Lung (tissue), 11 donors: ENCODE measurements at regions not wholly inside any gene's neighbourhood (a gene's known extent, or its start where the extent isn't known, plus 50 kb on each side); places are given as distances from the start of the nearest gene placed in this dataset.
A peak's percentile ranks its signal among the peaks of the same experiment; 100 is the strongest.

Experiments used
- ATAC-seq: fragments of 200-7000 bp; cut with Tn5 transposase; one replicate; pipeline ENCODE4 v1.9.1; 2020; ENCODE audit warnings: moderate number of reproducible peaks; ENCODE audit not compliant: insufficient read depth, low FRiP score
- DNase-seq, 3 donors: peaks; one replicate each; pipeline ENCODE4 v3.0.0-alpha.2; 2013 to 2017
- H3K27ac ChIP-seq, 2 donors: one replicate each; pipeline ENCODE4 v1.5.1; 2013; ENCODE audit warnings: mild to moderate bottlenecking in 2 of 2, moderate library complexity in 2 of 2, control low read depth in 1 of 2, inconsistent platforms in 1 of 2, low read depth in 1 of 2, low read length in 1 of 2
- H3K27me3 ChIP-seq, 3 donors: one replicate each; pipeline ENCODE4 v1.5.1; 2013; ENCODE audit warnings: low read length in 2 of 3; ENCODE audit not compliant: control insufficient read depth in 3 of 3, insufficient read depth in 3 of 3
- H3K36me3 ChIP-seq, 4 donors: one replicate each; pipeline ENCODE4 v1.5.1; 2013; ENCODE audit warnings: low read length in 4 of 4, mild to moderate bottlenecking in 1 of 4, moderate library complexity in 1 of 4; ENCODE audit not compliant: control insufficient read depth in 4 of 4, insufficient read depth in 4 of 4
- H3K4me1 ChIP-seq, 5 donors: one replicate each; pipeline ENCODE4 v1.5.1; 2013; ENCODE audit warnings: low read length in 5 of 5, mild to moderate bottlenecking in 2 of 5, moderate library complexity in 1 of 5; ENCODE audit not compliant: control insufficient read depth in 5 of 5, insufficient read depth in 5 of 5
- H3K4me3 ChIP-seq: one replicate; pipeline ENCODE4 v1.5.1; 2013; ENCODE audit warnings: mild to moderate bottlenecking, control low read depth, moderate library complexity
- H3K9ac ChIP-seq, 2 donors: one replicate each; pipeline ENCODE4 v1.5.1; 2013; ENCODE audit warnings: low read length in 2 of 2, control low read depth in 1 of 2; ENCODE audit not compliant: insufficient read depth in 1 of 2
- H3K9me3 ChIP-seq, 4 donors: one replicate each; pipeline ENCODE4 v1.5.1; 2013; ENCODE audit warnings: low read length in 3 of 4, mild to moderate bottlenecking in 1 of 4, moderate library complexity in 1 of 4; ENCODE audit not compliant: control insufficient read depth in 4 of 4, insufficient read depth in 3 of 4
- CTCF ChIP-seq: IDR thresholded peaks from 2 replicates; pipeline ENCODE4 v1.5.1; 2012; ENCODE audit warnings: mild to moderate bottlenecking; ENCODE audit errors: control extremely low read depth, extremely low read depth
- WGBS, 2 donors: extraction: QIAGEN DNeasy Blood & Tissue Kit; methylation state at CpG; one replicate each; pipeline ENCODE4 v1.1.7; 2013; 5-methylcytosine and 5-hydroxymethylcytosine counted together
- donor health status: control.
- donor health status: control.
- donor health status: Bipolar disorder and iron deficiency.
- donor health status: healthy.
- donor health status: DM: yes; HTN: yes; CAD: no.

GRCh38 chr13:22012686-22013085, 341.8 kb downstream of the FGF9 start:
- H3K4me1 ChIP-seq: peaks cover 0 to 14% (median 0%) of the 10 kb centered on the region in 5 donors
- WGBS, 2 donors: 53 to 58% methylated on average over 2 of the region's 2 CpGs
- no peak overlapping the region for H3K27ac ChIP-seq
- H3K9me3 ChIP-seq: peaks cover 0 to 1% (median 0%) of the 10 kb centered on the region in 4 donors
- peak in 2 of 3 donors; percentile 20 to 40 for DNase-seq
- H3K36me3 ChIP-seq: no peaks in the 10 kb centered on the region
- H3K4me3 ChIP-seq: no peak overlapping the region
- ATAC-seq: no peak
- no peak for TF ChIP-seq CTCF
- no peak overlapping the region for H3K9ac ChIP-seq
- H3K27me3 ChIP-seq: no peaks in the 10 kb centered on the region

GRCh38 chr13:22014469-22014868, 343.6 kb downstream of the FGF9 start:
- no peak for TF ChIP-seq CTCF
- Histone ChIP-seq H3K36me3 (no peaks in the 10 kb centered on the region), H3K27ac (no peak overlapping the region), H3K9me3 (peaks cover 0 to 1% (median 0%) of the 10 kb centered on the region in 4 donors), H3K27me3 (no peaks in the 10 kb centered on the region), H3K9ac (no peak overlapping the region), H3K4me1 (peaks cover 0 to 18% (median 0%) of the 10 kb centered on the region in 5 donors), H3K4me3 (no peak overlapping the region)
- ATAC-seq (no peak), DNase-seq (no peak)
- WGBS, 2 donors: 55 to 60% methylated on average over 6 of the region's 6 CpGs

- Histone ChIP-seq H3K9me3 (no peaks in the 10 kb centered on the region), H3K27me3 (no peaks in the 10 kb centered on the region), H3K27ac (no peak overlapping the region), H3K4me3 (no peak overlapping the region), H3K9ac (no peak overlapping the region), H3K36me3 (no peaks in the 10 kb centered on the region), H3K4me1 (peaks cover 0 to 12% (median 0%) of the 10 kb centered on the region in 5 donors)
- DNase-seq (peak in 2 of 3 donors; percentile 17 to 32), ATAC-seq (no peak)
- TF ChIP-seq CTCF: no peak
- WGBS, 2 donors: 21 to 31% methylated on average over 3 of the region's 3 CpGs
Measured at GRCh38 chr13:22017226-22017625, 346.4 kb downstream of the FGF9 start.

GRCh38 chr13:22018076-22018835, 347.4 kb downstream of the FGF9 start:
- Histone ChIP-seq H3K4me1 (peaks cover 0 to 9% (median 0%) of the 10 kb centered on the region in 5 donors), H3K27me3 (no peaks in the 10 kb centered on the region), H3K27ac (no peak overlapping the region), H3K36me3 (no peaks in the 10 kb centered on the region), H3K4me3 (no peak overlapping the region), H3K9me3 (no peaks in the 10 kb centered on the region), H3K9ac (no peak overlapping the region)
- peak; percentile 56 to 88 (median 88) for DNase-seq
- no peak for ATAC-seq
- WGBS, 2 donors: 85 to 91% methylated on average over 14 of the region's 14 CpGs
- TF ChIP-seq CTCF: no peak
